Gastroesophageal sphincter (tissue), 3 donors: ENCODE measurements at regions not wholly inside any gene's neighbourhood (a gene's known extent, or its start where the extent isn't known, plus 50 kb on each side); places are given as distances from the start of the nearest gene placed in this dataset.

Experiments used
- CTCF ChIP-seq, 4 experiments: fragments of 200-600 bp in 2 of 4; fragments of 450-650 bp in 2 of 4; sonication (generic) in 1 of 4; IDR thresholded peaks; one replicate each; pipeline ENCODE4 v1.5.1; 2017 to 2019; ENCODE audit warnings: antibody characterized with exemption in 4 of 4, mild to moderate bottlenecking in 2 of 4, moderate library complexity in 2 of 4
- EP300 ChIP-seq: sonication (generic); formaldehyde crosslinking; IDR thresholded peaks from one replicate; pipeline ENCODE4 v1.6.1; 2017; ENCODE audit warnings: antibody characterized with exemption, mild to moderate bottlenecking
- POLR2A ChIP-seq, 2 donors: fragments of 450-650 bp; IDR thresholded peaks; one replicate each; pipeline ENCODE4 v1.6.1; 2017; ENCODE audit warnings: antibody characterized with exemption in 2 of 2, mild to moderate bottlenecking in 2 of 2, moderate library complexity in 1 of 2

GRCh38 chr14:94970941-94971730 is 186.2 kb downstream of the DICER1 start:
- no peak for TF ChIP-seq CTCF (IDR thresholded peaks at IDR 0.05)
- TF ChIP-seq POLR2A (IDR thresholded peaks at IDR 0.05): no peak
- no peak for TF ChIP-seq EP300
